A549 (cell line): ENCODE measurements at regions not wholly inside any gene's neighbourhood (a gene's known extent, or its start where the extent isn't known, plus 50 kb on each side); places are given as distances from the start of the nearest gene placed in this dataset.

Experiments used
- CEBPB ChIP-seq, 2 experiments: fragments of >200 bp in 1 of 2; sonication (Bioruptor Twin) in 1 of 2; formaldehyde crosslinking in 1 of 2; IDR thresholded peaks; 2 replicates each; pipeline ENCODE4 v1.6.1; 2012 to 2016
- TF ChIP-seq, protein P1 (sequence below): fragments of >200 bp; sonication (Bioruptor Twin); formaldehyde crosslinking; IDR thresholded peaks from 2 replicates; pipeline ENCODE4 v1.6.1; 2016
- TF ChIP-seq, protein P2 (sequence below): fragments of >200 bp; sonication (Bioruptor Twin); formaldehyde crosslinking; IDR thresholded peaks from 3 replicates; pipeline ENCODE4 v1.5.1; 2016

GRCh38 chr3:182693723-182694122, 99.6 kb upstream of the ATP11B start:
- TF ChIP-seq, protein P1, sequence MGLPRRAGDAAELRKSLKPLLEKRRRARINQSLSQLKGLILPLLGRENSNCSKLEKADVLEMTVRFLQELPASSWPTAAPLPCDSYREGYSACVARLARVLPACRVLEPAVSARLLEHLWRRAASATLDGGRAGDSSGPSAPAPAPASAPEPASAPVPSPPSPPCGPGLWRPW = no peak
- TF ChIP-seq, protein P2, sequence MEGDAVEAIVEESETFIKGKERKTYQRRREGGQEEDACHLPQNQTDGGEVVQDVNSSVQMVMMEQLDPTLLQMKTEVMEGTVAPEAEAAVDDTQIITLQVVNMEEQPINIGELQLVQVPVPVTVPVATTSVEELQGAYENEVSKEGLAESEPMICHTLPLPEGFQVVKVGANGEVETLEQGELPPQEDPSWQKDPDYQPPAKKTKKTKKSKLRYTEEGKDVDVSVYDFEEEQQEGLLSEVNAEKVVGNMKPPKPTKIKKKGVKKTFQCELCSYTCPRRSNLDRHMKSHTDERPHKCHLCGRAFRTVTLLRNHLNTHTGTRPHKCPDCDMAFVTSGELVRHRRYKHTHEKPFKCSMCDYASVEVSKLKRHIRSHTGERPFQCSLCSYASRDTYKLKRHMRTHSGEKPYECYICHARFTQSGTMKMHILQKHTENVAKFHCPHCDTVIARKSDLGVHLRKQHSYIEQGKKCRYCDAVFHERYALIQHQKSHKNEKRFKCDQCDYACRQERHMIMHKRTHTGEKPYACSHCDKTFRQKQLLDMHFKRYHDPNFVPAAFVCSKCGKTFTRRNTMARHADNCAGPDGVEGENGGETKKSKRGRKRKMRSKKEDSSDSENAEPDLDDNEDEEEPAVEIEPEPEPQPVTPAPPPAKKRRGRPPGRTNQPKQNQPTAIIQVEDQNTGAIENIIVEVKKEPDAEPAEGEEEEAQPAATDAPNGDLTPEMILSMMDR = no peak
- TF ChIP-seq CEBPB (IDR thresholded peaks at IDR 0.05) = no peak
